ENCODE measurements at regions not wholly inside any gene's neighbourhood (a gene's known extent, or its start where the extent isn't known, plus 50 kb on each side); places are given as distances from the start of the nearest gene placed in this dataset.

DNA sequence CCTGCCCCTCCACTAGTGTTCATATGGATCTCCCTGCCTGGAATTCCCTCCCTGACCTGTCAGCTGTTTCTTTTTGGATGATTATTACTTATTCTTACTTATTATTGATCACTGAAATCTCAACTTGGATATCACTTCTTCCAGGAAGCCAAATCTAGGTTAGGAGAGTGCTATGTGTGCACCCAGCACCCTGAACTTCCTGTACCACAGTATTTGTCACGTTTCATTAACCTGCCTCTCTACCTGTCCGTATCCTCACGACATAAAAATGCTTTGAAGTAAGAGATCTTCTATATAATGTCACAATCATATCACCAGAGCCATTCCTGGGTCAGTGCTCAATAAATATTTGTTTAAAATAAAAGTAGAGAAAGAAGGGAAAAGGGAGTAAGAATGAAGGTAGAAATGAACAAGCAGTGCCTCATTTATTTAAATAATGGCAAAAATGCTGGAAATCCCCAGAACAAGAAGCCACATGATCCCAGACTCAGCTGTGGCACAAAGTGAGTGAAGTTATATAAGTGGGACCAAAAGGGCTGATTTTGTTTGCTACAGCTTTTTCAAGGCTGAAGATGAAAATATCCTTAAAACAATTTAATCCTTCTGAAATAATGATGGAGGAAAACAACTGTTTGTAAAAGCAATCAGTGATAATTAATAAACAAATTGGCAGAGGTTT, 88.0 kb upstream of the MANEA start:
- no peak for DNase-seq (ENCODE audit: low read depth)

DNA sequence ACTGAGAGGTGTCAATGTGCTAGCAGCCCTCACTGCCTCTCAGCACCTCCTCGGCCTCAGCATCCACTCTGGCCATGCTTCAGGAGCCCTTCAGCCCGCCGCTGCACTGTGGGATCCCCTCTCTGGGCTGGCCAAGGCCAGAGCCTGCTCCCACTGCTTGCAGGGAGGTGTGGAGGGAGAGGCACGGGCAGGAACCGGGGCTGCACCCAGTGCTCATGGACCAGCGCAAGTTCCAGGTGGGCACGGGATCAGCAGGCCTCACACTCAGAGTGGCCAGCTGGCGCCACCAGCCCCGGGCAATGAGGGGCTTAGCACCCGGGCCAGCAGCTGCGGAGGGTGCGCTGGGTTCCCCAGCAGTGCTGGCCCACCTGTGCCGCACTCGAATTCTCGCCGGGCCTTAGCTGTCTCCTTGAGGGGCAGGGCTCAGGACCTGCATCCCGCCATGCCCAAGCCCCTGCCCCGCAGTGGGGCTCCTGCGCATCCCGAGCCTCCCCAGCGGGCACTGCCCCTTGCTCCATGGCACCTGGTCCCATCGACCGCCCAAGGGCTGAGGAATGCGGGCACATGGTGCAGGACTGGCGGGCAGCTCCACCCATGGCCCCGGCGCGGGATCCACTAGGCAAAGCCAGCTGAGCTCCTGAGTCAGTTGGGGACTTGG, 80.4 kb upstream of the MANEA start:
- DNase-seq (ENCODE audit: low read depth): no peak

DNA sequence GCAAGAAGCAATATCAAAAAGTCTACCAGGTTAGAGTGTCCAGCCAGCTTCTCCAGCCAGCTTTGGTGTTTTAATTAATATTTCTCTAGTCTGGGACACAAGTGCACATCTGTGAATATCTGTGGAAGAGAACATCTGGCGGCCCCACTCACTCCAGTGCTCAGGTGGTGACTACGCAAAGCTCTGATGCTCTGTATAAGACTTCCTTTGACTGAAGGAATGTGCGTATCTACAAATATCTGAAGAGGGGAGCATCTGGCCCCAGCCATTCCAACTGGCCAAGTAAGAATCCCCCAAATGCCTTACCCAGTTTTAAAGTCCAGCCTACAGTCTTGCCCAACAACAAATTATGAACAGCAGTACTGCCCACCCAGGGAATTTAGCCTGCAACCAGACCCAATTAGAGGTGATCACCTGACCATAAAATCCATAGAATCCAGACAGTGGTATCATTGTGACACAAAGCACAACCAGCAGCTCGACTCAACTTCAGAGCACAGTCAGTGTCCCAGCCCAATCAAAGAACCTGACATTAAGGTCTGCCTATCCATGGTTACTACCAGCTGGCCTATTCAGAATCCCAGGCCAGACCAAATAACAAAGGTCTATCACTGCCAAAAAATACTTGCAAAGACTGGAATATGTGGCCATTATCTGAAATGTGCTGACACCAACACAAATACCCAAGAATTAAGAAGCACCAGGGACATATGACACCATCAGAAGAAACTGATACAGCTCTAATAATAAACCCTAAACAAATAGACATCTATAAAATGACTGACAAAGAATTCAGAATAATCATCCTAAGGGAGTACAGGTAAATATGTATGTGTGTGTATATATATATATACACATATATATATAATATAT, 76.1 kb upstream of the MANEA start:
- DNase-seq (ENCODE audit: low read depth): peak; percentile 10

DNA sequence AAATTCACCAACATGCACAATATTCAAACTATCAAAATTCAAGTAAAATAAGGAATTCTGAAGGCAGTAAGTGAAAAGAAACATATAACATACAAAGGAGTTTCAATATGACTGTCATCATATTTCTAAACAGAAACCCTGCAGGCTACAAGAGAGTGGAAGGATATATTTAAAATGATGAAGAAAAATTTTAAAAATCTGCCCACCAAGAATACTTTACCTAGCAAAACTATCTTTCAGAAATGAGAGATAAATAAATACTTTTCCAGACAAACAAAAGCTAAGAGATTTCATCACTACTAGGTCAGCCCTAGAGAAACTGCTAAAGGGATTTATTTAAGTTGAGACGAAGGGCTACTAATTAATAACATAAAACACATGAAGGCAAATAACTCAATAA, 73.8 kb upstream of the MANEA start:
- DNase-seq (ENCODE audit: low read depth): no peak

DNA sequence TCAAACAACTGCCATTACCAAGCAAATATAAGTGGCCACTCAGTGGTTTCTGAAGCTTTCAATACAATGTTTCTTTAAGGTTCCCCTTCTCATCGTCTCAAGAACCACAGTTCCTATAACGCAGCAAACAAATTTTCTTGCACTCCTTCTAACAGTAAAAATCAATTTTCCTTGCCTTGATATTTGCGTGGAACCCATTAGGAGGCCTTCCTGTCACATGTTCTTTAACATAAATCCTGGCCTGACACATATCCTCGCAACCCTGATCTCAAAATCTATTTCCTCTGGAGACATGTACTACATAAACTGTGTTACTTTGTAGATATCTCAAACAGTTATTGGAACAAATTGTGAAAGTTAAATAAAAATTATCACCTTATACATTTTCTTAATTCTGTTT, 65.9 kb upstream of the MANEA start:
- no peak for DNase-seq (ENCODE audit: low read depth)

DNA sequence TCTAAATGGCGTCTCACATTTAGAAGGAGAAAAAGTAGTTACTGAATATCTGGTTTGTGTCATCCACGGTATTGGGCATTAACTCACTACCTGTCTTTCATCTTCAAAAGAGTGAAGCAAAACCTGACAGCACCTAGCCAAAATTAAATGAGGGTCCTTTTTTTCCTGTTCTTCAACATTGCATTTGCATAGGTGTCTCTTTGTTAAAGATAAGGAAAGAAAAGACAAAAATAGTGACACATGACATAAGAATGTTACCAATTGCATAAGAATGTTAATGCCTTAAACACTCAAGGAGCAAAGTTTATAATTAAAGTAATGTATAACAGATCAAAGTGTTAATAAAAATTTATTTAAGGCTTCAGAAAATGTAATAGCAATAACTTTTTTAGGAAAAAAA, 61.4 kb upstream of the MANEA start:
- DNase-seq (ENCODE audit: low read depth): no peak

DNA sequence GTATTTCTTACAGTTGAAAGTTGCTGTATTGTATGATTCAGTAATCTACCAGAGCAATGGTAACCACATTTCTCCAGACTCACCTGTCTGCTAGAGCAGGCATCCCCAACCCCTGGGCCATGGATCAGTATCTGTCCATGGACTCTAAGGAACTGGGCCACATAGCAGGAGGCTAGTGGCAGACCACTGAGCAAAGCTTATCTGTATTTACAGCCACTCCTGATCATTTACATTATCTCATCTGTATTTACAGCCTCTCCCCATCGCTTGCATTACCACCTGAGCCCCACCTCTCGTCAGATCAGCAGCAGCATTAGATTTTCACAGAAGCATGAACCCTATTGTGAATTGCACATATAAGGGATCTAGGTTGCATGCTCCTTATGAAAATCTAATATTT, 60.3 kb upstream of the MANEA start:
- no peak for DNase-seq (ENCODE audit: low read depth)

DNA sequence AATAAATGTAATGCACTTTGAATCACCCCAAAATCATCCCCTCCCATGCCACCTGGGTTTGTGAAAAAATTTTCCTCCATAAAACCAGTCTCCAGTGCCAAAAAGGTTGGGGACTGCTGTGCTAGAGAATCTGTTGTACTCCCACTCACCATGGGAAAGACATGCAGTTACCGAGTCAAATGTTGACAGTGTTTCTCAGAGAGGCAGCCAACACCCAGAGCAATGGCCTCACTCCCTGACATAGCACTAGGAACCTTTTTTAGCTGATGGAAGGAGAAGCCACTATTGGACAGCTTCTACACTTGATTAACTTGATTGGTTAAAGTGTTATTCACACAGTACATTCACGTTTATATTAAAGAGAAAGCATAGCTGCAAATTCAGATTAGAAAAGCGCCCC, 59.8 kb upstream of the MANEA start:
- no peak for DNase-seq (ENCODE audit: low read depth)

DNA sequence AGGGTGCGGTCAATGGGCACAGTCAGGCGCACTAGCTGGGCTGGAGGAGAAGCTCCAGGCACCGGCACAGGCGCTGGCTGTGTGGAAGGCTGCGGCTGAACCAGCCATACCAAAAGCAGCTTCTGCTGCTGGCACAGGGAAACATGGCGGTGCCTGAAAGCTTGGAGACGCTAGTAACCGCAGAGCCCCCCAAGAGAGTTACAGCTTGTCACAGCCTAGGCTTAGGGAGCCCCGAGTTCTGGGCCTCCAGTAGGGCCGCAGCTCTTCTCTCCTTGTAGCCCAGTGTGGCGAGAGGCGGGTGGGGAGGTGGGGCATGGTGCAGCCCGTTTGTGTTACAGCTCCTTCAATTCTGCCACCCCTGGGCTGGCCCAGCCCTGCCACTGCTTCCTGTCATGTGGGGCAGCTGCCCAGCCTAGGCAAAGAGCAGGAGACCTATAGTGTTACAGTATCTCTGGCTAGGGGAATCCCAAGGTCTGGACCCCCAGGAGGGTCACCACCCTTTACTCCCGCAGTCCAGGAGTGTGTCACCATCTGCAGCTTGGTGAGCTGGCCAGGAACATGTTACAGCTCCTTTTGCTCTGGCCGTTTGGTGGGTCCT, 58.6 kb upstream of the MANEA start:
- DNase-seq (ENCODE audit: low read depth): no peak

DNA sequence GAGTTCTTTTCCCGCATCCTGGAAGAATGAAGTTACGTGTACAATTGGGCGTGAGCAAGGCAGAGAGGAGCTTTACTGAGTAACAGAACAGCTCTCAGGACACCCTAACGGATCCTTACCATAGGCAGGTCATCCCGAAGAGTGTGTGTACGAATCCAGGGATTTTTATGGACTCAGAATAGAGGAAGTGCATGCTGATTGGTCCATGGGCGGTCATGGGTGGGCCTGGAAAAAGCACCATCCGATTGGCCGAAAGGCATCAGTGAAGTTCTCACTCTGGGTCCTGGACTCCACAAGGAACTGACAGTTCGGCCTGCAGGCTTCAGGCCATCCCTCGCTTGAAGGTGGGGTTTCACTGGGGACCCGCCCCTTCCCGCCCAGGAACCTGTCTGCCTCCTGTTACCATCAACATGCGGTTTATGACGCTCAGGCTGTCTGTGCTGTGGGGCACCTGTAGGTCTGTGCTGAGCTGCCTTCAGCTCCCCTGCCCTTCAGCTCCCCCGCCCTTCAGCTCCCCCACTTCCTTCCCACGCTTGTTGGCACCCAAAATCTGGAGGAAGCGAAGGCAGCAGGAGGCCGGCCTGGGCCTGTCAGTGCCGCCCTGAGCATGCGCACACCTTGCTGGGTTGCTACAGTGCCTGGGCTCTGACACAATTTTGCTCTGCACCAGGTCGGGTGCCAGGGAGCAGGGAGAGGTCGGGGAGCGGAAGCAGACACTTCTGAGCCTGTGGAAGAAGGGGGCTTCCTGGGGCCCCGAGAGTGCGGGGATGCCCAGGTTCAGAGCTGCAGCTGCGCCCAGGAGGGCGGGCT, 57.9 kb upstream of the MANEA start:
- no peak for DNase-seq (ENCODE audit: low read depth)

DNA sequence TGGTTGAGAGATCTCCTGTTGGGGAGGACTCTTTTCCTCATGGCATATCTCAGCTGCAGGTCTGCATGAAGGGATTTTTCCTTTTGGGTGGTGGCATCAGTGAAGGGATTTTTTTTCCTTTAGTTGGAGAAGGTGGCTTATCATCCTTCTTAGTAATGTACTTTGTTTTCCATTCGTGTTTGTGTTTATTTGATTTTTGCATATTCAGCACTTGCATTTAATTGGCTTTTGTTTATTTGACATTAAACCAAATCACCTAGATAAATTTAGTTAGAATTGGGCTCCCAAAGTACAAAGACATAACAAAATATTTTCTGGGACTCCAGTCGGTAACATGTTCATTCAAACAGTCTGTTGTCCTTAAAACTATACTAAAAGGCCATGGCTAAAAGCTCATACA, 56.2 kb upstream of the MANEA start:
- DNase-seq (ENCODE audit: low read depth): no peak
